ENCODE measurements at regions not wholly inside any gene's neighbourhood (a gene's known extent, or its start where the extent isn't known, plus 50 kb on each side); places are given as distances from the start of the nearest gene placed in this dataset.

GRCh38 chr14:83568141-83568540 lies 1961.8 kb upstream of the FLRT2 start:
- TF ChIP-seq CTCF (IDR thresholded peaks at IDR 0.05; ENCODE audit: poor library complexity) (no peak), EZH2phosphoT487 (IDR thresholded peaks at IDR 0.05; ENCODE audit: low read depth, severe bottlenecking, unreplicated experiment) (no peak), EZH2 (IDR thresholded peaks at IDR 0.05; ENCODE audit: borderline replicate concordance) (no peak)
